Ovary (tissue), 3 donors: ENCODE measurements at regions not wholly inside any gene's neighbourhood (a gene's known extent, or its start where the extent isn't known, plus 50 kb on each side); places are given as distances from the start of the nearest gene placed in this dataset.
"Not testable (repeated sequence)": the region's sequence is repeated elsewhere in the genome, so short reads cannot be mapped to it uniquely, and the experiment has no call there.

ENCODE experiments used
- POLR2A ChIP-seq: fragments of 450-650 bp; IDR thresholded peaks from one replicate; pipeline ENCODE4 v1.6.1; 2017; ENCODE audit warnings: antibody characterized with exemption, mild to moderate bottlenecking, moderate library complexity
- TF ChIP-seq, protein P1 (sequence below), 3 donors: fragments of 450-650 bp in 2 of 3; fragments of 200-600 bp in 1 of 3; IDR thresholded peaks; one replicate each; pipeline versions ENCODE4 v1.5.1 to v1.8.0; 2016 to 2022; ENCODE audit warnings: antibody characterized with exemption in 3 of 3, mild to moderate bottlenecking in 1 of 3
- donor health status: DM: no; HTN: no; CAD: no.

- TF ChIP-seq, protein P1, sequence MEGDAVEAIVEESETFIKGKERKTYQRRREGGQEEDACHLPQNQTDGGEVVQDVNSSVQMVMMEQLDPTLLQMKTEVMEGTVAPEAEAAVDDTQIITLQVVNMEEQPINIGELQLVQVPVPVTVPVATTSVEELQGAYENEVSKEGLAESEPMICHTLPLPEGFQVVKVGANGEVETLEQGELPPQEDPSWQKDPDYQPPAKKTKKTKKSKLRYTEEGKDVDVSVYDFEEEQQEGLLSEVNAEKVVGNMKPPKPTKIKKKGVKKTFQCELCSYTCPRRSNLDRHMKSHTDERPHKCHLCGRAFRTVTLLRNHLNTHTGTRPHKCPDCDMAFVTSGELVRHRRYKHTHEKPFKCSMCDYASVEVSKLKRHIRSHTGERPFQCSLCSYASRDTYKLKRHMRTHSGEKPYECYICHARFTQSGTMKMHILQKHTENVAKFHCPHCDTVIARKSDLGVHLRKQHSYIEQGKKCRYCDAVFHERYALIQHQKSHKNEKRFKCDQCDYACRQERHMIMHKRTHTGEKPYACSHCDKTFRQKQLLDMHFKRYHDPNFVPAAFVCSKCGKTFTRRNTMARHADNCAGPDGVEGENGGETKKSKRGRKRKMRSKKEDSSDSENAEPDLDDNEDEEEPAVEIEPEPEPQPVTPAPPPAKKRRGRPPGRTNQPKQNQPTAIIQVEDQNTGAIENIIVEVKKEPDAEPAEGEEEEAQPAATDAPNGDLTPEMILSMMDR (IDR thresholded peaks at IDR 0.05), result not testable (repeated sequence)
- TF ChIP-seq POLR2A, result not testable (repeated sequence)
Observed at GRCh38 chr2:87277734-87278133, 256.1 kb upstream of the PLGLB1 start.
